GM10266 (cell line): ENCODE measurements at regions not wholly inside any gene's neighbourhood (a gene's known extent, or its start where the extent isn't known, plus 50 kb on each side); places are given as distances from the start of the nearest gene placed in this dataset.

ENCODE experiments used
- DNase-seq: peaks from one replicate; pipeline ENCODE4 v3.0.0; 2012; ENCODE audit errors: extremely low spot score
- CTCF ChIP-seq: IDR thresholded peaks from 2 replicates; pipeline ENCODE4 v1.5.1; 2012; ENCODE audit warnings: mild to moderate bottlenecking, low read depth; ENCODE audit not compliant: control insufficient read depth, insufficient read depth; ENCODE audit errors: missing control alignments

GRCh38 chr3:74273555-74274402 lies 340.7 kb downstream of the CNTN3 start:
- TF ChIP-seq CTCF, result no peak
- no peak for DNase-seq

- no peak for DNase-seq
- no peak for TF ChIP-seq CTCF
Measured at GRCh38 chr3:74273091-74273490, 341.4 kb downstream of the CNTN3 start.

- no peak for TF ChIP-seq CTCF
Measured at GRCh38 chr3:74271541-74271940, 342.9 kb downstream of the CNTN3 start.

GRCh38 chr3:74269689-74270088 lies 344.8 kb downstream of the CNTN3 start:
- no peak for TF ChIP-seq CTCF
- no peak for DNase-seq

More at GRCh38 chr3:74271541-74271940, 342.9 kb downstream of the CNTN3 start:
- no peak for DNase-seq

GRCh38 chr3:74268753-74269152 lies 345.7 kb downstream of the CNTN3 start:
- DNase-seq, result no peak
- TF ChIP-seq CTCF, result no peak

GRCh38 chr3:74267588-74268184 lies 346.8 kb downstream of the CNTN3 start:
- TF ChIP-seq CTCF, result peak; percentile 73
- peak; percentile 12 for DNase-seq

GRCh38 chr3:74267131-74267530 lies 347.3 kb downstream of the CNTN3 start:
- no peak for TF ChIP-seq CTCF
- DNase-seq, result no peak
